ENCODE measurements at regions not wholly inside any gene's neighbourhood (a gene's known extent, or its start where the extent isn't known, plus 50 kb on each side); places are given as distances from the start of the nearest gene placed in this dataset.

GRCh38 chr14:87879389-87879788, 113.6 kb downstream of the GALC start:
- DNase-seq (ENCODE audit: low read depth), result no peak

GRCh38 chr14:87878959-87879358, 114.0 kb downstream of the GALC start:
- DNase-seq (ENCODE audit: low read depth), result no peak

GRCh38 chr14:87877877-87878276, 115.1 kb downstream of the GALC start:
- no peak for DNase-seq (ENCODE audit: low read depth)

GRCh38 chr14:87874676-87875075, 118.3 kb downstream of the GALC start:
- DNase-seq (ENCODE audit: low read depth), result no peak

GRCh38 chr14:87873741-87874140, 119.2 kb downstream of the GALC start:
- no peak for DNase-seq (ENCODE audit: low read depth)

GRCh38 chr14:87869619-87870583, 123.1 kb downstream of the GALC start:
- DNase-seq (ENCODE audit: low read depth), result no peak

GRCh38 chr14:87868920-87869319, 124.1 kb downstream of the GALC start:
- DNase-seq (ENCODE audit: low read depth), result no peak

GRCh38 chr14:87866116-87866515, 126.9 kb downstream of the GALC start:
- no peak for DNase-seq (ENCODE audit: low read depth)

- DNase-seq (ENCODE audit: low read depth), result no peak
These were observed 128.4 kb downstream of the GALC start for GRCh38 chr14:87864356-87865270.

GRCh38 chr14:87863047-87863446, 129.9 kb downstream of the GALC start:
- no peak for DNase-seq (ENCODE audit: low read depth)

- no peak for DNase-seq (ENCODE audit: low read depth)
These were observed 140.9 kb downstream of the GALC start for GRCh38 chr14:87852107-87852506.

GRCh38 chr14:87851190-87851589, 141.8 kb downstream of the GALC start:
- no peak for DNase-seq (ENCODE audit: low read depth)

- DNase-seq (ENCODE audit: low read depth), result no peak
These were observed 145.7 kb downstream of the GALC start for GRCh38 chr14:87847216-87847755.

- DNase-seq (ENCODE audit: low read depth), result no peak
These were observed 152.1 kb downstream of the GALC start for GRCh38 chr14:87840906-87841305.

GRCh38 chr14:87838931-87839330, 154.1 kb downstream of the GALC start:
- DNase-seq (ENCODE audit: low read depth), result no peak

GRCh38 chr14:87837296-87837695, 155.7 kb downstream of the GALC start:
- no peak for DNase-seq (ENCODE audit: low read depth)

- DNase-seq (ENCODE audit: low read depth), result no peak
These were observed 158.4 kb downstream of the GALC start for GRCh38 chr14:87834594-87834993.

- DNase-seq (ENCODE audit: low read depth), result no peak
These were observed 160.0 kb downstream of the GALC start for GRCh38 chr14:87833026-87833425.

- no peak for DNase-seq (ENCODE audit: low read depth)
These were observed 162.4 kb downstream of the GALC start for GRCh38 chr14:87830443-87831096.

GRCh38 chr14:87829543-87829942, 163.4 kb downstream of the GALC start:
- DNase-seq (ENCODE audit: low read depth), result no peak

GRCh38 chr14:87824266-87824665, 168.7 kb downstream of the GALC start:
- DNase-seq (ENCODE audit: low read depth), result no peak

- DNase-seq (ENCODE audit: low read depth), result no peak
These were observed 176.6 kb downstream of the GALC start for GRCh38 chr14:87816416-87816815.

Measured in T follicular helper cell (primary cell).